Gastrocnemius medialis (tissue), 4 donors: ENCODE measurements at regions not wholly inside any gene's neighbourhood (a gene's known extent, or its start where the extent isn't known, plus 50 kb on each side); places are given as distances from the start of the nearest gene placed in this dataset.

Experiments
- ATAC-seq, 2 donors: fragments of 150-250 bp; one replicate each; pipeline ENCODE4 v1.9.1; 2016
- DNase-seq, 2 donors: peaks; one replicate each; pipeline ENCODE4 v3.0.0-alpha.2; 2019
- H3K27ac ChIP-seq, 4 donors: fragments of 200-600 bp; sonication (generic); 1 replicate in 1 of 4; 2 replicates in 3 of 4; pipeline ENCODE4 v1.5.1; 2016 to 2018; ENCODE audit warnings: mild to moderate bottlenecking in 2 of 4, moderate library complexity in 1 of 4
- H3K27me3 ChIP-seq, 3 donors: fragments of 200-600 bp; sonication (generic) in 2 of 3; 1 replicate in 1 of 3; 2 replicates in 2 of 3; pipeline versions ENCODE4 v1.5.1 to v1.6.0; 2016 to 2019; ENCODE audit warnings: mild to moderate bottlenecking in 1 of 3, moderate library complexity in 1 of 3
- H3K36me3 ChIP-seq, 2 donors: fragments of 200-600 bp; sonication (generic) in 1 of 2; one replicate each; pipeline ENCODE4 v1.5.1; 2017 to 2018
- H3K4me1 ChIP-seq, 2 donors: fragments of 200-600 bp; sonication (generic) in 1 of 2; one replicate each; pipeline ENCODE4 v1.5.1; 2016 to 2017; ENCODE audit warnings: mild to moderate bottlenecking in 2 of 2
- H3K4me3 ChIP-seq, 4 donors: fragments of 200-600 bp; sonication (generic) in 3 of 4; 1 replicate in 1 of 4; 2 replicates in 3 of 4; pipeline ENCODE4 v1.5.1; 2016 to 2019; ENCODE audit warnings: mild to moderate bottlenecking in 2 of 4
- H3K9me3 ChIP-seq, 3 donors: fragments of 200-600 bp; sonication (generic) in 2 of 3; 1 replicate in 1 of 3; 2 replicates in 2 of 3; pipeline ENCODE4 v1.5.1; 2016 to 2019
- POLR2A ChIP-seq, 2 donors: fragments of 450-650 bp; IDR thresholded peaks; one replicate each; pipeline ENCODE4 v1.6.1; 2017; ENCODE audit warnings: antibody characterized with exemption in 2 of 2, mild to moderate bottlenecking in 2 of 2, moderate library complexity in 2 of 2
- in situ Hi-C, 4 donors: fragments of 200-750 bp; cut with MboI; loops; one replicate each; pipeline versions ENCODE4 v1.15.0 to v1.8.0; 2017; ENCODE audit warnings: low sequenced_read_pairs in 4 of 4
- intact Hi-C: fragments of 100-400 bp; cut with DNase I; formaldehyde crosslinking; loops from one replicate; pipeline ENCODE4 v1.15.1; 2023; ENCODE audit warnings: low total_unique reads
- TF ChIP-seq, protein P1 (sequence below), 5 experiments: fragments of 450-650 bp in 3 of 5; fragments of 200-600 bp in 2 of 5; sonication (generic) in 2 of 5; IDR thresholded peaks in 4 of 5; conservative IDR thresholded peaks in 1 of 5; 1 replicate in 4 of 5; 2 replicates in 1 of 5; pipeline ENCODE4 v1.5.1; 2016 to 2019; ENCODE audit warnings: antibody characterized with exemption in 5 of 5, mild to moderate bottlenecking in 3 of 5, moderate library complexity in 3 of 5

DNA sequence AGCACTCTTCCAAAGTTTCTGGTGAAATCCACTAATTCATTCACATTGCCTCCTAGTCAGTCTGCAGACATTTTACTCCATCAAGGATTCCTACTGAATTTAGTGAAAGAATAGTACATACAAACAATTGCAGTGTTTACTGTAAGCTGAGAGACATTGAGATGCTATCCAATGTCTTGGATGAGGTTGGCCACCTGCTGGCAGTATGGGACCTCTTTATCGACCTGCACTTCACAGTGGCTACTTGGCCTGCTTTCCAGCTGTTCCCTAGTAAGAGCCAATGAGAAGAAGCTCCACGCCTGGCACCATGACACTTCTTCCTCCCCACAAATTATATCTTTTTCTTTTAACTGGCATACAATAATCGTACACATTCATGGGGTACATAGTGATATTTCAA lies 51.5 kb upstream of the LRIF1 start:
- Histone ChIP-seq H3K4me1 (no peaks in the 10 kb centered on the region), H3K27me3 (no peaks in the 10 kb centered on the region), H3K9me3 (no peaks in the 10 kb centered on the region), H3K4me3 (no peak overlapping the region), H3K36me3 (no peaks in the 10 kb centered on the region), H3K27ac (no peak overlapping the region)
- in situ Hi-C loops = no loop called here
- no peak for DNase-seq
- ATAC-seq = no peak
- no peak for TF ChIP-seq POLR2A (IDR thresholded peaks at IDR 0.05)
- TF ChIP-seq, protein P1, sequence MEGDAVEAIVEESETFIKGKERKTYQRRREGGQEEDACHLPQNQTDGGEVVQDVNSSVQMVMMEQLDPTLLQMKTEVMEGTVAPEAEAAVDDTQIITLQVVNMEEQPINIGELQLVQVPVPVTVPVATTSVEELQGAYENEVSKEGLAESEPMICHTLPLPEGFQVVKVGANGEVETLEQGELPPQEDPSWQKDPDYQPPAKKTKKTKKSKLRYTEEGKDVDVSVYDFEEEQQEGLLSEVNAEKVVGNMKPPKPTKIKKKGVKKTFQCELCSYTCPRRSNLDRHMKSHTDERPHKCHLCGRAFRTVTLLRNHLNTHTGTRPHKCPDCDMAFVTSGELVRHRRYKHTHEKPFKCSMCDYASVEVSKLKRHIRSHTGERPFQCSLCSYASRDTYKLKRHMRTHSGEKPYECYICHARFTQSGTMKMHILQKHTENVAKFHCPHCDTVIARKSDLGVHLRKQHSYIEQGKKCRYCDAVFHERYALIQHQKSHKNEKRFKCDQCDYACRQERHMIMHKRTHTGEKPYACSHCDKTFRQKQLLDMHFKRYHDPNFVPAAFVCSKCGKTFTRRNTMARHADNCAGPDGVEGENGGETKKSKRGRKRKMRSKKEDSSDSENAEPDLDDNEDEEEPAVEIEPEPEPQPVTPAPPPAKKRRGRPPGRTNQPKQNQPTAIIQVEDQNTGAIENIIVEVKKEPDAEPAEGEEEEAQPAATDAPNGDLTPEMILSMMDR (IDR thresholded peaks at IDR 0.05 in 4 of 5, conservative IDR thresholded peaks at IDR 0.05 in 1 of 5) = no peak
- intact Hi-C loops = no loop called here
